Esophagus (tissue), 2 donors: ENCODE measurements at regions not wholly inside any gene's neighbourhood (a gene's known extent, or its start where the extent isn't known, plus 50 kb on each side); places are given as distances from the start of the nearest gene placed in this dataset.

Source experiments
- H3K27ac ChIP-seq, 2 donors: one replicate each; pipeline ENCODE4 v1.5.1; 2013; ENCODE audit warnings: low read depth in 2 of 2, mild to moderate bottlenecking in 2 of 2, inconsistent platforms in 1 of 2, low read length in 1 of 2, moderate library complexity in 1 of 2
- H3K27me3 ChIP-seq, 2 donors: one replicate each; pipeline ENCODE4 v1.6.1; 2013; ENCODE audit warnings: low read length in 2 of 2, control low read depth in 1 of 2, mild to moderate bottlenecking in 1 of 2; ENCODE audit not compliant: insufficient read depth in 2 of 2, control insufficient read depth in 1 of 2
- H3K36me3 ChIP-seq, 2 donors: one replicate each; pipeline ENCODE4 v1.6.1; 2013; ENCODE audit warnings: low read length in 1 of 2; ENCODE audit not compliant: control insufficient read depth in 2 of 2, insufficient read depth in 2 of 2
- H3K4me1 ChIP-seq, 2 donors: one replicate each; pipeline ENCODE4 v1.6.1; 2013; ENCODE audit warnings: low read length in 1 of 2; ENCODE audit not compliant: control insufficient read depth in 2 of 2, insufficient read depth in 2 of 2
- H3K4me3 ChIP-seq, 2 donors: one replicate each; pipeline ENCODE4 v1.5.1; 2013; ENCODE audit warnings: low read length in 2 of 2, mild to moderate bottlenecking in 2 of 2, low read depth in 1 of 2, moderate library complexity in 1 of 2
- H3K9me3 ChIP-seq, 2 donors: one replicate each; pipeline ENCODE4 v1.6.1; 2013; ENCODE audit warnings: mild to moderate bottlenecking in 2 of 2, low read depth in 1 of 2, low read length in 1 of 2, moderate library complexity in 1 of 2; ENCODE audit not compliant: control insufficient read depth in 2 of 2, insufficient read depth in 1 of 2
- WGBS, 2 donors: extraction: QIAGEN DNeasy Blood & Tissue Kit; methylation state at CpG; one replicate each; pipeline ENCODE4 v1.1.7; 2013; 5-methylcytosine and 5-hydroxymethylcytosine counted together
- donor health status: healthy with polysubstance abuse.
- donor health status: Bipolar disorder and iron deficiency.

DNA sequence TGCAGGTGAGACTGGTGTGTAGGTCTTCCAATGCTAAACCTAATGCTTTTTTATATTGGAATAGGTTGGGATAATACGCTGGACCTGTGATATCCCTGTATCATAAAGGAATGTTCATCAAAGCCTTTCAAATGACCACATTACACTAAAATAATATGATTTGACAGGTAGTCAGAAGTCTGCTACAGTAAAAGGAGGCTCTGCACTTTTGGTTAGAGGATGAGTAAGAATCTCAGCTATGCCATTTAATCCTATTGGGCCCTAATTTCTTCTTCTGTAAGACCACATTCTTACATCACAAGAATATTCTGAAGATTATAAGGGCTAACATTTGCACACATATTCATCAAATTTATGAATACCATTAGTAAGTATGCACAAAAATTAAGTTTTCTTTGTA, 250.5 kb upstream of the FLRT2 start:
- H3K4me1 ChIP-seq = no peaks in the 10 kb centered on the region
- no peak overlapping the region for H3K4me3 ChIP-seq
- H3K27ac ChIP-seq = no peak overlapping the region
- WGBS, 2 donors = 95 to 100% methylated on average over 1 of the region's 1 CpG
- no peaks in the 10 kb centered on the region for H3K9me3 ChIP-seq
- no peaks in the 10 kb centered on the region for H3K36me3 ChIP-seq
- no peaks in the 10 kb centered on the region for H3K27me3 ChIP-seq

DNA sequence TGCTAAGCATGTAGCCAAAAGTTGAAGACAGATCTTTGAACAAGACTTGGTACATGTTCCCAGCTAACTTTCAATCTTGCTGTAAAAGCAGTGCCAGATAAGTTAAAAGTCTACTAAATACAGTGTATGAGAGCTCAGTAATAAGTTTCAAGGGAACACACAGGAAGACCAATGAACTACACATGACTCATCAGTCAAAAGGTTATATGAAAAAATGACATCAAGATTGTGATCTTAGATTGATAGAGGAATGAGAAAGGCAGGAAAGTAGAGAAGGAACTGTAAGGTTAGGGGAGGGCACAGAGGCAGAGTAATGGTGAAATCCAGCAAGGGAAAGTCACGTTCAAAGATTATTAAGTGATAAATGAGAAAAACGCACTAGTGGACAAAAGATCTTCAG, 249.9 kb upstream of the FLRT2 start:
- Histone ChIP-seq H3K27ac (no peak overlapping the region), H3K4me1 (no peaks in the 10 kb centered on the region), H3K4me3 (no peak overlapping the region), H3K36me3 (no peaks in the 10 kb centered on the region), H3K9me3 (no peaks in the 10 kb centered on the region), H3K27me3 (no peaks in the 10 kb centered on the region)
- 76 to 89% methylated on average over 2 of the region's 2 CpGs for WGBS, 2 donors

- H3K4me3 ChIP-seq = no peak overlapping the region
- H3K27me3 ChIP-seq = no peaks in the 10 kb centered on the region
- H3K9me3 ChIP-seq = no peaks in the 10 kb centered on the region
- H3K36me3 ChIP-seq = no peaks in the 10 kb centered on the region
- no peaks in the 10 kb centered on the region for H3K4me1 ChIP-seq
- no peak overlapping the region for H3K27ac ChIP-seq
- 85% methylated on average over 3 of the region's 3 CpGs for WGBS, 2 donors
These were observed 248.0 kb upstream of the FLRT2 start for GRCh38 chr14:85281921-85282320.

DNA sequence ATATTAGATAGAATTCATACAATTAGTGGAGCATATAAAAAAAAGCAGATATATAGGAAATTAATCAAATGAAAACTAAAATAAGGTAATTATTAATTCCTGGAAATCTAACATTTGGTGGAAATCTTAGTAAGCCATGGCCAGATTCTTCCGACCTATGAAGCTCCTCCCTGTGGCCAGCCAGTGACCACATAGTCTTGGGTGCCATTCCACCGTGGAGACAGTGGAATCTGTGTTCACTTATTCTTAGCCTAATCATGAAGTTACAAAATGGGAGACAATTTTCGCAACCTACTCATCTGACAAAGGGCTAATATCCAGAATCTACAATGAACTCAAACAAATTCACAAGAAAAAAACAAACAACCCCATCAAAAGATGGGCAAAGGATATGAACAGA, 241.9 kb upstream of the FLRT2 start:
- Histone ChIP-seq H3K9me3 (no peaks in the 10 kb centered on the region), H3K27ac (no peak overlapping the region), H3K27me3 (no peaks in the 10 kb centered on the region), H3K4me3 (no peak overlapping the region), H3K4me1 (no peaks in the 10 kb centered on the region), H3K36me3 (no peaks in the 10 kb centered on the region)
- 92 to 94% methylated on average over 3 of the region's 3 CpGs for WGBS, 2 donors

GRCh38 chr14:85291731-85292130, 238.2 kb upstream of the FLRT2 start:
- 75 to 81% methylated on average over 3 of the region's 3 CpGs for WGBS, 2 donors
- H3K4me1 ChIP-seq = no peaks in the 10 kb centered on the region
- H3K27me3 ChIP-seq = no peaks in the 10 kb centered on the region
- no peaks in the 10 kb centered on the region for H3K9me3 ChIP-seq
- H3K27ac ChIP-seq = no peak overlapping the region
- no peak overlapping the region for H3K4me3 ChIP-seq
- H3K36me3 ChIP-seq = no peaks in the 10 kb centered on the region

GRCh38 chr14:85293612-85294234, 236.2 kb upstream of the FLRT2 start:
- Histone ChIP-seq H3K27ac (no peak overlapping the region), H3K36me3 (no peaks in the 10 kb centered on the region), H3K4me1 (no peaks in the 10 kb centered on the region), H3K27me3 (no peaks in the 10 kb centered on the region), H3K9me3 (no peaks in the 10 kb centered on the region), H3K4me3 (no peak overlapping the region)
- WGBS, 2 donors = 81 to 83% methylated on average over 6 of the region's 6 CpGs

GRCh38 chr14:85295318-85295717, 234.6 kb upstream of the FLRT2 start:
- no peaks in the 10 kb centered on the region for H3K27me3 ChIP-seq
- H3K36me3 ChIP-seq = no peaks in the 10 kb centered on the region
- WGBS, 2 donors = 86 to 90% methylated on average over 1 of the region's 1 CpG
- H3K27ac ChIP-seq = no peak overlapping the region
- no peaks in the 10 kb centered on the region for H3K4me1 ChIP-seq
- no peak overlapping the region for H3K4me3 ChIP-seq
- no peaks in the 10 kb centered on the region for H3K9me3 ChIP-seq

DNA sequence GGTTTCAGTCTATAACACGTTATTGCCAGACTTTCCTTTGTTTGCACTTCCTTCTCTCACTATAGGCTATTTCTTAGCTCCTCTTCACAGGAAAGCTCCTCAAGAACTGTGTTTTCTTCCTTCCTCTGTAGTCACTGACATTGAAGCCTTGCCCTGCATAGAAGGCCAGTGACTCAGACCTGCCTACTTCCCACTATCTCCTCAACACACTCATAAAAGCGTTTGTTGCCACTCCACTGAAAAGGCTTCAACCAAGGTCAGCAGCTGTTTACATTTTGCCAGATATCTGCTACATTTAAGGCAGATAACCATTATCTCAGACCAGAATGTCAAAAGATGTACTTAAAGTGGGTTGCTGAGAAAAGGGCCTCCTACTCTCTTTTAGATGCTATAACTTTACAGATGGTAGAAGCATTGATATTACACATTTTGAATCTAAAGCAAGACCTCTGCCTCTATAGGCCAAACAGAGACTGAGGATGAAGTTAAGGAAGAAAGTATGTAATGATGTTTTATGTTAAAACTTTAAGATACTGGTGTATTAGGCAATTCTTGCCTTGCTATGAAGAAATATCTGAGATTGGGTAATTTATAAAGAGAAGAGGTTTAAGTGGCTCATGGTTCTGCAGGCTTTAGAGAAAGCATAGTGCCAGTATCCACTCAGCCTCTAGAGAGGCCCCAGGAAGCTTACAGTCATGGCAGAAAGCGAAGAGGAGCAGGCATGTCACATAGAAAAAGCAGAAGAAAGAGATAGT, 233.3 kb upstream of the FLRT2 start:
- 63 to 68% methylated on average over 3 of the region's 3 CpGs for WGBS, 2 donors

DNA sequence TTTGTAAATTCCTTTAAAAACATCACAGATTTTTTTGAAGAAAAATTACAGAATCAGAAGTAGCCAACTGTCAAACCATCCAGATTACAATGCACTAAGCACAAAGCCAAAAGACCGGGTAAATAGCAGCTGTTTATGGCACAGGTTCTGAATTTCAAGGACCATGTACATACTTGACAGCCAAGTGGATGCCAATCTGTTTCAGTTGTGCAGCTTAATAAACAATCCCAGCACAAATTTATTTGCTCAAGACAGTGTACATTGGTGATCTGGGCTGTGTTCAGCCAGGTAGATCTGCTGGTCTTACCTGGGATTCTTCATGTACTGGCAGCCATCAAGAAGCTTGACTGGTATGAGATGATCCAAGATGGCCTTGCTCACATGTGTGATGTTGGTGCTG, 229.8 kb upstream of the FLRT2 start:
- Histone ChIP-seq H3K27ac (no peak overlapping the region), H3K36me3 (no peaks in the 10 kb centered on the region), H3K27me3 (no peaks in the 10 kb centered on the region), H3K4me3 (no peak overlapping the region), H3K4me1 (no peaks in the 10 kb centered on the region), H3K9me3 (no peaks in the 10 kb centered on the region)
- 72 to 77% methylated on average over 1 of the region's 1 CpG for WGBS, 2 donors

More for the DNA sequence above, 233.3 kb upstream of the FLRT2 start:
- no peak overlapping the region for H3K27ac ChIP-seq
- H3K4me3 ChIP-seq = no peak overlapping the region
- H3K27me3 ChIP-seq = no peaks in the 10 kb centered on the region
- H3K36me3 ChIP-seq = no peaks in the 10 kb centered on the region
- H3K4me1 ChIP-seq = no peaks in the 10 kb centered on the region
- no peaks in the 10 kb centered on the region for H3K9me3 ChIP-seq

- 61 to 64% methylated on average over 4 of the region's 4 CpGs for WGBS, 2 donors
- Histone ChIP-seq H3K27ac (no peak overlapping the region), H3K4me3 (no peak overlapping the region), H3K4me1 (no peaks in the 10 kb centered on the region), H3K27me3 (no peaks in the 10 kb centered on the region), H3K9me3 (no peaks in the 10 kb centered on the region), H3K36me3 (no peaks in the 10 kb centered on the region)
These were observed 228.4 kb upstream of the FLRT2 start for GRCh38 chr14:85301506-85301905.
